Ishikawa (cell line): ENCODE measurements at regions not wholly inside any gene's neighbourhood (a gene's known extent, or its start where the extent isn't known, plus 50 kb on each side); places are given as distances from the start of the nearest gene placed in this dataset.

Experiments
- CEBPB ChIP-seq: IDR thresholded peaks from 2 replicates; pipeline ENCODE4 v1.6.1; 2012
- CREB1 ChIP-seq: IDR thresholded peaks from 2 replicates; pipeline ENCODE4 v1.6.1; 2012; ENCODE audit warnings: low read depth
- EGR1 ChIP-seq: IDR thresholded peaks from 2 replicates; pipeline ENCODE4 v1.6.1; 2012
- EP300 ChIP-seq: IDR thresholded peaks from 2 replicates; pipeline ENCODE4 v1.6.1; 2012; ENCODE audit warnings: borderline replicate concordance
- FOXM1 ChIP-seq: IDR thresholded peaks from 2 replicates; pipeline ENCODE4 v1.6.1; 2012; ENCODE audit warnings: low read depth, borderline replicate concordance
- RAD21 ChIP-seq: IDR thresholded peaks from 2 replicates; pipeline ENCODE4 v1.6.1; 2012; ENCODE audit warnings: low read depth
- TAF1 ChIP-seq: IDR thresholded peaks from 2 replicates; pipeline ENCODE4 v1.6.1; 2012; ENCODE audit warnings: low read depth, mild to moderate bottlenecking
- TCF12 ChIP-seq: IDR thresholded peaks from 2 replicates; pipeline ENCODE4 v1.6.1; 2012; ENCODE audit warnings: low read depth
- TEAD4 ChIP-seq: IDR thresholded peaks from 2 replicates; pipeline ENCODE4 v1.6.1; 2012
- YY1 ChIP-seq: IDR thresholded peaks from 2 replicates; pipeline ENCODE4 v1.6.1; 2012; ENCODE audit warnings: low read depth
- ZBTB7A ChIP-seq: IDR thresholded peaks from 2 replicates; pipeline ENCODE4 v1.6.1; 2012; ENCODE audit warnings: low read depth
- TF ChIP-seq, protein P1 (sequence below): IDR thresholded peaks from 2 replicates; pipeline ENCODE4 v1.6.1; 2012; ENCODE audit warnings: low read depth, mild to moderate bottlenecking
- TF ChIP-seq, protein P2 (sequence below): IDR thresholded peaks from 2 replicates; pipeline ENCODE4 v1.6.1; 2012
- TF ChIP-seq, protein P3 (sequence below): IDR thresholded peaks from 2 replicates; pipeline ENCODE4 v1.6.1; 2012

DNA sequence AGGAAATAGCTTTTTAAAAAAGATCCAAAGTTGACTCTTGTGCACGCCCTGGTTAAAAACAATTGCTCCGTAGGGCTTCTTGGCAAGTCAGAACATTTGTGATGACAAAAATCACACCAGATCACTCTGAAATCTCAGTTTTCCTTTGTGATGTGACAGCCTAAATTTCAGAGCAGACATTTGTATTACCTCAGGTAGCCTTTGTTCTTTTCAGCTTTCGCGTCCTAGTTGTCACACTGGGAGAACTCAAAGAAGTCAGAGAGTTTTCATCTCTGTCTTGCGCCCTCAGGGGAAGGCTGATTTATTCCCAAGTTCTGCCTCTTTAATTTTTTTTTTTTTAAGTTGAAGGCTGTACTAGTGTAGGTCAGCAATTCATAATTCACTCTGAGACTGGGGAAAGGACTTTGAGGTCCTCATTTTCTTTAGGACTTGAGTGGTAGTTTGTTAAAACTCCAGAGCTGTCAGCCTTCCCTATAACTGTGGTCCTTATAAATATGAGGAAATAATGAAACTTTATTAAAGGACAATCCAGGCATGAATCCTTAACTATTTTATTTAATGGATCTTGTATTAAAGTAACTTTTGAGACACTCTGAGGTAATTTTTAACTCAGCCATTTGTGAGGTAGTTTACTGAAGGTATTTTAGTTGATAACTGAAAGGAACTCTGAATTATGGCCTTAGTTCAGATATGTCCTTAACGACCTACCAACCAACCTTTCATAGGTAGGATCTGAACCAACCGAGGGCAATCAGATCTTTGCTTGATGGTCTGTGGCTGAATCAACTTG lies 525.1 kb upstream of the FAM98A start:
- TF ChIP-seq RAD21 (no peak), CREB1 (no peak), YY1 (no peak), TCF12 (no peak), FOXM1 (no peak), TAF1 (no peak), CEBPB (no peak), TEAD4 (no peak), EP300 (no peak), ZBTB7A (no peak), EGR1 (no peak)
- TF ChIP-seq, protein P1, sequence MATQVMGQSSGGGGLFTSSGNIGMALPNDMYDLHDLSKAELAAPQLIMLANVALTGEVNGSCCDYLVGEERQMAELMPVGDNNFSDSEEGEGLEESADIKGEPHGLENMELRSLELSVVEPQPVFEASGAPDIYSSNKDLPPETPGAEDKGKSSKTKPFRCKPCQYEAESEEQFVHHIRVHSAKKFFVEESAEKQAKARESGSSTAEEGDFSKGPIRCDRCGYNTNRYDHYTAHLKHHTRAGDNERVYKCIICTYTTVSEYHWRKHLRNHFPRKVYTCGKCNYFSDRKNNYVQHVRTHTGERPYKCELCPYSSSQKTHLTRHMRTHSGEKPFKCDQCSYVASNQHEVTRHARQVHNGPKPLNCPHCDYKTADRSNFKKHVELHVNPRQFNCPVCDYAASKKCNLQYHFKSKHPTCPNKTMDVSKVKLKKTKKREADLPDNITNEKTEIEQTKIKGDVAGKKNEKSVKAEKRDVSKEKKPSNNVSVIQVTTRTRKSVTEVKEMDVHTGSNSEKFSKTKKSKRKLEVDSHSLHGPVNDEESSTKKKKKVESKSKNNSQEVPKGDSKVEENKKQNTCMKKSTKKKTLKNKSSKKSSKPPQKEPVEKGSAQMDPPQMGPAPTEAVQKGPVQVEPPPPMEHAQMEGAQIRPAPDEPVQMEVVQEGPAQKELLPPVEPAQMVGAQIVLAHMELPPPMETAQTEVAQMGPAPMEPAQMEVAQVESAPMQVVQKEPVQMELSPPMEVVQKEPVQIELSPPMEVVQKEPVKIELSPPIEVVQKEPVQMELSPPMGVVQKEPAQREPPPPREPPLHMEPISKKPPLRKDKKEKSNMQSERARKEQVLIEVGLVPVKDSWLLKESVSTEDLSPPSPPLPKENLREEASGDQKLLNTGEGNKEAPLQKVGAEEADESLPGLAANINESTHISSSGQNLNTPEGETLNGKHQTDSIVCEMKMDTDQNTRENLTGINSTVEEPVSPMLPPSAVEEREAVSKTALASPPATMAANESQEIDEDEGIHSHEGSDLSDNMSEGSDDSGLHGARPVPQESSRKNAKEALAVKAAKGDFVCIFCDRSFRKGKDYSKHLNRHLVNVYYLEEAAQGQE, result no peak
- TF ChIP-seq, protein P2, sequence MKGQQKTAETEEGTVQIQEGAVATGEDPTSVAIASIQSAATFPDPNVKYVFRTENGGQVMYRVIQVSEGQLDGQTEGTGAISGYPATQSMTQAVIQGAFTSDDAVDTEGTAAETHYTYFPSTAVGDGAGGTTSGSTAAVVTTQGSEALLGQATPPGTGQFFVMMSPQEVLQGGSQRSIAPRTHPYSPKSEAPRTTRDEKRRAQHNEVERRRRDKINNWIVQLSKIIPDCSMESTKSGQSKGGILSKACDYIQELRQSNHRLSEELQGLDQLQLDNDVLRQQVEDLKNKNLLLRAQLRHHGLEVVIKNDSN, result no peak
- TF ChIP-seq, protein P3, sequence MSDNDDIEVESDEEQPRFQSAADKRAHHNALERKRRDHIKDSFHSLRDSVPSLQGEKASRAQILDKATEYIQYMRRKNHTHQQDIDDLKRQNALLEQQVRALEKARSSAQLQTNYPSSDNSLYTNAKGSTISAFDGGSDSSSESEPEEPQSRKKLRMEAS, result no peak
